Activated CD4-positive, alpha-beta T cell treated with anti-CD3 and anti-CD28 coated beads for 36 hours (primary cell): ENCODE measurements at regions not wholly inside any gene's neighbourhood (a gene's known extent, or its start where the extent isn't known, plus 50 kb on each side); places are given as distances from the start of the nearest gene placed in this dataset.

Source experiments
- ATAC-seq: fragments of 200-7000 bp; cut with Tn5 transposase; one replicate; pipeline ENCODE4 v1.10.0; 2021; ENCODE audit warnings: mild to moderate bottlenecking, moderate library complexity
- CTCF ChIA-PET: fragments of 350-600 bp; sonication (Branson Sonifier 250); formaldehyde crosslinking; loops from one replicate; lab custom pipeline; 2021; ENCODE audit warnings: antibody characterized with exemption; lab: Charles Lee
- POLR2A ChIA-PET: fragments of 350-600 bp; sonication (Branson Sonifier 250); formaldehyde crosslinking; loops from one replicate; lab custom pipeline; 2021; ENCODE audit warnings: antibody characterized with exemption, inconsistent platforms; lab: Charles Lee
- DNase-seq: peaks from one replicate; pipeline ENCODE4 v3.0.0-alpha.2; 2020
- H3K27ac Mint-ChIP-seq: one replicate; pipeline ENCODE4 v1.8.0; 2021; ENCODE audit warnings: mixed read lengths
- H3K27me3 Mint-ChIP-seq: one replicate; pipeline ENCODE4 v1.8.0; 2021; ENCODE audit warnings: mixed read lengths
- H3K36me3 Mint-ChIP-seq: one replicate; pipeline ENCODE4 v1.8.0; 2021; ENCODE audit warnings: low read depth, mixed read lengths
- H3K4me1 Mint-ChIP-seq: one replicate; pipeline ENCODE4 v1.8.0; 2021; ENCODE audit warnings: mixed read lengths
- H3K4me3 Mint-ChIP-seq: one replicate; pipeline ENCODE4 v1.8.0; 2021; ENCODE audit warnings: mild to moderate bottlenecking, moderate library complexity, mixed read lengths
- H3K9me3 Mint-ChIP-seq: one replicate; pipeline ENCODE4 v1.8.0; 2021; ENCODE audit warnings: low read depth, mixed read lengths
- intact Hi-C, 2 experiments: fragments of 100-400 bp; cut with DNase I in 1 of 2; cut with micrococcal nuclease in 1 of 2; formaldehyde crosslinking; loops; one replicate each; pipeline versions ENCODE4 v1.14.2 to v1.15.1; 2022 to 2024; cut with DNase I, micrococcal nuclease

GRCh38 chr6:16974704-16975359, 127.0 kb upstream of the STMND1 start:
- intact Hi-C loops = no loop called here
- H3K4me1 Mint-ChIP-seq = peaks cover 15% of the 10 kb centered on the region
- ChIA-PET CTCF (interaction anchor here (0.6 to 1.8 kb wide), 2 partner anchors 9 to 10 kb away, joined by 3 to 6 read pairs; no protein-coding TSS in a partner anchor), POLR2A (interaction anchor here (0.6 kb wide), 1 partner anchor 77 kb away, joined by 3 read pairs; no protein-coding TSS in a partner anchor)
- ATAC-seq (no peak), DNase-seq (no peak)
- H3K27ac Mint-ChIP-seq = no peak overlapping the region
- no peaks in the 10 kb centered on the region for H3K36me3 Mint-ChIP-seq
- no peaks in the 10 kb centered on the region for H3K9me3 Mint-ChIP-seq
- no peak overlapping the region for H3K4me3 Mint-ChIP-seq
- peaks cover 49% of the 10 kb centered on the region for H3K27me3 Mint-ChIP-seq

DNA sequence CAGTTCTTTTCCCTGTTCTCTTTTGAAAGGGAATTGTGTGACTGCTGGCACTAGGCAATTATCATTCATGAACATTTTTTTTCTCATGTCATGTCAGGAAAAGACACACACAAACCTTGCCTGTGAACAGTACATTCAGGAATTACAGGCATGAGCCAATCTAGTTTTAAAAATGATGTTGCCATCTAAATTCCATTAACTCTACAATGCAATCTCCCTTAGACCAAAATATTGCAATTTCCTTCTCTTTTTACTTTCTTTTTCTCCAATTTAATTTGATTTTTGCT, 127.5 kb upstream of the STMND1 start:
- peaks cover 45% of the 10 kb centered on the region for H3K27me3 Mint-ChIP-seq
- no peaks in the 10 kb centered on the region for H3K9me3 Mint-ChIP-seq
- ATAC-seq (no peak), DNase-seq (no peak)
- H3K4me1 Mint-ChIP-seq = peaks cover 17% of the 10 kb centered on the region
- no peak overlapping the region for H3K4me3 Mint-ChIP-seq
- H3K27ac Mint-ChIP-seq = no peak overlapping the region
- CTCF ChIA-PET = interaction anchor here (0.6 to 1.8 kb wide), 2 partner anchors 8 to 9 kb away, joined by 3 to 6 read pairs; no protein-coding TSS in a partner anchor
- intact Hi-C loops = no loop called here
- POLR2A ChIA-PET = interaction anchor here (0.6 kb wide), 1 partner anchor 77 kb away, joined by 3 read pairs; no protein-coding TSS in a partner anchor
- no peaks in the 10 kb centered on the region for H3K36me3 Mint-ChIP-seq

DNA sequence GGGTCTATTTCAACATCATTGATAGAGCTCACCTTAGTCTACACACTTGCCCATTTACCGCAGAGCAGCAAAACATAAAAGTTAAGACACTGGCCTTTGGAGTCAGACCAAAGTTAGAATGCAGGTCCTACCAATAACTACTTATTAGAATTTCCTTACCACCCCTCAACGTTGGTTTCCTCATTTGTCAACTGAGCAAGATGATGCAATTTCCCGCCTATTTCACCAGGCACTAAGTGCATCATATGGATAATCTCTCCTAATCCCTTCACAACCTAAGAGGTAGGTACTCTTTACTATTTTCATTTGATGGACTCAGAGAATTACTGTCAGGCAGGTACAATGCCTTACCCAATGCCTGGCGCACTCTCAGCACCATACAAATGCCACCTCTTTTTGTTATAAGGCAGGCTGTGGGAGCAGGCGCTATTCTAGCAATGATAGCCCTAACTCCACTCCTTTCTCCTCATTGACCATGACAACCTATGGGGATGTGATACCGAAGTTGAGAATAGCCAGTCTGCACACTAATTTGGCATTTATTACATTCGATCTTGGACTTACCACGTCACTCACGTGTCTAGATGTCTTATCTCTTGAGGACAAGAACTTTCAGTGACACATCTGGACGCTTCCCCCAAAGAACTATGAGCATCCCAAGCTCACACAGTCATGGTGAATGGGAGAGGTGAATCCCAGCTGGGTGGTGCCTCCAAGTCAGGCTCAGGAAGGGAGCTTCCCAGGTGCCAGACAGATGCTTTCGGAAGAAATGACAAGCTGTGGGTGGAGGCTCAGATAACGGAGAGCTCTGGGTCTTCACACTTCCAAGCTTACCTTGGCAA, 128.1 kb upstream of the STMND1 start:
- ChIA-PET POLR2A (interaction anchor here (0.6 kb wide), 1 partner anchor 78 kb away, joined by 3 read pairs; no protein-coding TSS in a partner anchor), CTCF (interaction anchor here (0.6 to 1.8 kb wide), 3 partner anchors 8 to 13 kb away, joined by 3 to 6 read pairs (median 4); no protein-coding TSS in a partner anchor)
- peak overlapping the region; percentile 1 for H3K27ac Mint-ChIP-seq
- DNase-seq (no peak), ATAC-seq (no peak)
- peaks cover 20% of the 10 kb centered on the region for H3K4me1 Mint-ChIP-seq
- no peaks in the 10 kb centered on the region for H3K36me3 Mint-ChIP-seq
- no peak overlapping the region for H3K4me3 Mint-ChIP-seq
- intact Hi-C loops = no loop called here
- H3K27me3 Mint-ChIP-seq = peaks cover 39% of the 10 kb centered on the region
- H3K9me3 Mint-ChIP-seq = no peaks in the 10 kb centered on the region

- CTCF ChIA-PET = interaction anchor here (1.0 to 1.3 kb wide), 2 partner anchors 10 to 12 kb away, joined by 3 to 4 read pairs; no protein-coding TSS in a partner anchor
- intact Hi-C loops = no loop called here
- peak; percentile 45 for ATAC-seq
These were observed 128.8 kb upstream of the STMND1 start for GRCh38 chr6:16973051-16973450.

DNA sequence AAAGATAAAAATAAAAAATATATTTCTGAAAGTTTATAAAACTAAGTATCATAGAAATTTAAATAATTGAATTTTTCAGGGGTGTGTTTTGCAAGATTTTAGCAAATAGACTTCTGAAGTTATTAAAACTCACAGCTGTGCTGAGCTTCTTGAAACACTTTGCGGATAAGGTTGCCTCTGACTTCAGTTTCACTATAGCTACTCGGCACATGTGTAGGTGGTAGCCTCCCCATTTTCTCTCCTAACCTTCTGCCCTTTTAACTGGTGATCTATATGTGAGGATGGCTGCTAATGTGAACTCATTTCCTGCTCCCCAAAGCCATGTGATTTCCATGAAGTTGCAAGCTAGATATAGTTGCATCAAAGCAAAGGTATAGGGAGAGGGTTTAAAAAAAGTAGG, 129.3 kb upstream of the STMND1 start:
- Mint-ChIP-seq H3K27ac (no peak overlapping the region), H3K4me1 (peaks cover 20% of the 10 kb centered on the region), H3K4me3 (no peak overlapping the region), H3K27me3 (peaks cover 39% of the 10 kb centered on the region), H3K9me3 (no peaks in the 10 kb centered on the region), H3K36me3 (no peaks in the 10 kb centered on the region)
- intact Hi-C loops = no loop called here
- DNase-seq (peak; percentile 36), ATAC-seq (peak; percentile 94)
- CTCF ChIA-PET = interaction anchor here (1.0 to 1.3 kb wide), 2 partner anchors 9 to 11 kb away, joined by 3 to 4 read pairs; no protein-coding TSS in a partner anchor
- POLR2A ChIA-PET = no interaction called here

More at GRCh38 chr6:16973051-16973450, 128.8 kb upstream of the STMND1 start:
- Mint-ChIP-seq H3K4me1 (peaks cover 20% of the 10 kb centered on the region), H3K27ac (peak overlapping the region; percentile 1), H3K36me3 (no peaks in the 10 kb centered on the region), H3K9me3 (no peaks in the 10 kb centered on the region), H3K4me3 (no peak overlapping the region), H3K27me3 (peaks cover 40% of the 10 kb centered on the region)
- POLR2A ChIA-PET = no interaction called here
- no peak for DNase-seq

GRCh38 chr6:16969699-16970655, 131.9 kb upstream of the STMND1 start:
- ChIA-PET POLR2A (no interaction called here), CTCF (no interaction called here)
- H3K27me3 Mint-ChIP-seq = peaks cover 31% of the 10 kb centered on the region
- no peaks in the 10 kb centered on the region for H3K9me3 Mint-ChIP-seq
- no peak overlapping the region for H3K27ac Mint-ChIP-seq
- H3K4me1 Mint-ChIP-seq = peaks cover 22% of the 10 kb centered on the region
- no peaks in the 10 kb centered on the region for H3K36me3 Mint-ChIP-seq
- intact Hi-C loops = loop anchor here in 1 of 2 experiments (5.0 kb wide), 2 partner anchors 208 to 458 kb away; partner anchors contain the start of gene ATXN1
- ATAC-seq (no peak), DNase-seq (no peak)
- no peak overlapping the region for H3K4me3 Mint-ChIP-seq

DNA sequence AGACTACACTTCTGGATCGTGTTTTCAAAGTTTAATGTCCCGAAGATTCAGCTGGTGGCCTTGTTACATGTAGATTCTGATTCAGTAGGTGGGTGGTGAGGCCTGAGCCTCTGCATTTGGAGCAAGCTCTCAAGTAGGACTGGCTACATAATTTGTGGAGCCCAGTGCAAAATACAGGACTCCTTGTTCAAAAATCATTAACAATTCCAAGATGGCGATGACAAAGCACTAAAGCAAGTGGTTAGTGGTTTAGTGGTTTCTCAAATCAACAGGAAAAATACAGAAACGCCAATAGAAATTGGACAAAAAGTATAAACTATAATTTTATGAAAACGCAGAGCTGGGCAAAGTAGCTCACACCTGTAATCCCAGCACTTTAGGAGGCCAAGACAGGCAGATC, 133.7 kb upstream of the STMND1 start:
- intact Hi-C loops = loop anchor here in 1 of 2 experiments (5.0 kb wide), 2 partner anchors 206 to 456 kb away; partner anchors contain the start of gene ATXN1
- peaks cover 25% of the 10 kb centered on the region for H3K27me3 Mint-ChIP-seq
- ATAC-seq (no peak), DNase-seq (no peak)
- CTCF ChIA-PET = interaction anchor here (0.8 to 1.7 kb wide), 3 partner anchors 17 to 558 kb away, joined by 3 to 4 read pairs (median 4); no protein-coding TSS in a partner anchor
- H3K4me3 Mint-ChIP-seq = no peak overlapping the region
- peaks cover 22% of the 10 kb centered on the region for H3K4me1 Mint-ChIP-seq
- no peak overlapping the region for H3K27ac Mint-ChIP-seq
- H3K9me3 Mint-ChIP-seq = no peaks in the 10 kb centered on the region
- POLR2A ChIA-PET = no interaction called here
- no peaks in the 10 kb centered on the region for H3K36me3 Mint-ChIP-seq

DNA sequence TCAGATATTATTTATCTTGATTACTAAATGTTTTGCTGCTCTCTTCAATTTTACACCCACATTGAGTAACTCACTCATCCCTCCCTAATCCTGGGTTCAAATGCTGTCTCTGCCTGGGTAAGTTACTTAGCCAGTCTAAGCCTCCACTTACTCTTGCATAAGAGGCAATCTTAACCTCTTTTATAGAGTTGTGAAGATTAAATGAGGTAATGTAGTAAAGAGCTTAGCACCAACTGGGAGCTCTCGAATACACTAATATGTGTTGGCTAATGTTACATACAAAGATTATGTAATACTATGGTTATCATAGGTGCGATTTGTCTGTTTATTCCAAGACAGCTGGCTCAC, 134.4 kb upstream of the STMND1 start:
- ATAC-seq = no peak
- H3K27me3 Mint-ChIP-seq = peaks cover 25% of the 10 kb centered on the region
- ChIA-PET POLR2A (no interaction called here), CTCF (interaction anchor here (0.8 to 3.2 kb wide), 3 partner anchors 17 to 557 kb away, joined by 3 to 14 read pairs (median 4); no protein-coding TSS in a partner anchor)
- H3K4me1 Mint-ChIP-seq = peaks cover 18% of the 10 kb centered on the region
- no peaks in the 10 kb centered on the region for H3K36me3 Mint-ChIP-seq
- no peak overlapping the region for H3K27ac Mint-ChIP-seq
- DNase-seq = no peak
- intact Hi-C loops = loop anchor here in 1 of 2 experiments (5.0 kb wide), 2 partner anchors 205 to 455 kb away; partner anchors contain the start of gene ATXN1
- no peaks in the 10 kb centered on the region for H3K9me3 Mint-ChIP-seq
- H3K4me3 Mint-ChIP-seq = no peak overlapping the region

DNA sequence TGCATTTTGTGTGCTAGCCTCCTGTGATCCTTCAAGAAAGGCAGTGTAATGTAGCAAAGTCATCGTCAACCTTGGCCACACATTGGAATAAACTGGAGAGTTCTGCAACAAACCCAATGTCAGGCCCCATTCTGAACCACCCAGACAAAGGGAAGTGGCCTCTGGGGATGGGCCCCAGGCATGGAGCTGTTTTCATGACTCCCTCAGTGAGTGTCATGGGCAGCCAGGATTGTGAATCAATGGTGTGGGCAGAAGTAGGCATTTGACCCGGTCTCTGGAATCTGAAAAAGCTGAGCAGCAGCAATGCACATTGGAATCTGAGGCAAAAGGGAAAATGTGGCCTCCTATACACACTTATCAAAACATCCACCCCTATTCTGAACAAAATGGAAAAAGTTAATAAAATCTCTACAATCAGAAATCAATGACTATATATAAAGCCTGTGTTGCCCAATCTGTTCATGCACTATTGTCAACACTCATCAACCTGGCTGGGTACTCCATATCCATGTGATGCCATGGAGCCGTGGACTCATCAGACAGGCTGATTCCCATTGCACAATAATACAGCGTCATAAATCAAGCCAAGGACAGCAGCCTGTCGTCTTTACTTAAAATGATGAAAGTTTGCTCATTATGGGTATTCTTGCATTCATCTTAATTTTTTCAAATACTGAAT, 134.9 kb upstream of the STMND1 start:
- ATAC-seq = no peak
- no peak for DNase-seq
- intact Hi-C loops = loop anchor here in 1 of 2 experiments (5.0 kb wide), 2 partner anchors 205 to 455 kb away; partner anchors contain the start of gene ATXN1
- Mint-ChIP-seq H3K4me1 (peaks cover 19% of the 10 kb centered on the region), H3K4me3 (no peak overlapping the region), H3K27ac (no peak overlapping the region), H3K27me3 (peaks cover 29% of the 10 kb centered on the region), H3K9me3 (no peaks in the 10 kb centered on the region), H3K36me3 (no peaks in the 10 kb centered on the region)
- POLR2A ChIA-PET = no interaction called here
- CTCF ChIA-PET = interaction anchor here (0.8 to 3.2 kb wide), 2 partner anchors 17 to 557 kb away, joined by 3 to 14 read pairs; no protein-coding TSS in a partner anchor

DNA sequence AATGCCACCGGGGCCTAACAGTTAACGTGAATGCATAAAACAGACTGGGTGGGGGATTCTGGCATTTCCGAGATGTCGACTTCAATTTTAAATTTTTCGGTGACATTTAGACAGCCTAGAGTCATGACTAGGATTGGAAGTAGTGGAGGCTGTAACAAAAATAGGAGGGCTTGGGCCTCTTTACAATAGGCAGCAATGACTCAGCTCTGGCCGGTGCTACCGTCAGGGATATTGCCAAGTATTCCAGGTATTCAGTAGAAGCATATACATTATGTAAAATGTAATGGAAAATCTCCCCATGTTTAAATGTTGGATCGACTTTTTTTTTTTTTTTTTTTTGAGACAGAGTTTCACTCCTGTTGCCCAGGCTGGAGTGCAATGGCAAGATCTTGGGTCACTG, 136.2 kb upstream of the STMND1 start:
- no peaks in the 10 kb centered on the region for H3K36me3 Mint-ChIP-seq
- POLR2A ChIA-PET = no interaction called here
- H3K4me1 Mint-ChIP-seq = peaks cover 15% of the 10 kb centered on the region

More for the DNA sequence above, 136.2 kb upstream of the STMND1 start:
- no peak overlapping the region for H3K27ac Mint-ChIP-seq
- H3K27me3 Mint-ChIP-seq = peaks cover 23% of the 10 kb centered on the region
- no peaks in the 10 kb centered on the region for H3K9me3 Mint-ChIP-seq
- CTCF ChIA-PET = interaction anchor here (0.6 to 3.2 kb wide), 18 partner anchors 9 to 1993 kb away, joined by 3 to 14 read pairs (median 5); no protein-coding TSS in a partner anchor
- intact Hi-C loops = loop anchor here (1.0 to 5.0 kb wide), 4 partner anchors 201 to 633 kb away; partner anchors contain the start of gene ATXN1 (in 1 of the 2)
- no peak overlapping the region for H3K4me3 Mint-ChIP-seq
- no peak for DNase-seq
- ATAC-seq = no peak
